Fibroblast of pulmonary artery (primary cell): ENCODE measurements at regions not wholly inside any gene's neighbourhood (a gene's known extent, or its start where the extent isn't known, plus 50 kb on each side); places are given as distances from the start of the nearest gene placed in this dataset.

Experiments used
- DNase-seq: peaks from one replicate; pipeline ENCODE4 v3.0.0-alpha.2; 2010; ENCODE audit warnings: low read depth
- H3K4me3 ChIP-seq: replicated peaks from 2 replicates; pipeline ENCODE4 v1.5.1; 2011; ENCODE audit warnings: low read depth, mild to moderate bottlenecking, control low read depth, low read length, moderate library complexity
- TF ChIP-seq, protein P1 (sequence below): IDR thresholded peaks from 2 replicates; pipeline ENCODE4 v1.5.1; 2011; ENCODE audit warnings: mild to moderate bottlenecking, control low read depth, low read length, inconsistent platforms; ENCODE audit errors: missing control alignments

DNA sequence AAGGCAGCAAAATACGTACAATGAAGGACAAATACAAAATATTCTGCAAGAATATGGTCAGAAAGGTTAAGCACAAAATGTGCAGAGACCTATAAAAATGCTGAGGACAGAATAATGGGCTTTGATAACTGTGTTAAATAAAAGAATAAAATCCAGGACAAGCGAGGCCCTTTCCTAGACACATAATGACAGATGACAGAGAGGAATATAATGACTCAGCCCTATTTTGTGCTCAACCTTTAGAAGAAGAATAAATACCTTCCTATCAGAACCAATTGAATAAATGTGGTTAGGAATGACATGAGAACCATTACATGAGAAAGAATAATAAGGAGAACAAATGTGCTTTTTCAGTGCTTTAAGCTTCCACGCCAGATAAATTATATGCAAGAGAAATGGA lies 178.0 kb downstream of the TEX13C start:
- no peak overlapping the region for H3K4me3 ChIP-seq
- no peak for DNase-seq
- TF ChIP-seq, protein P1, sequence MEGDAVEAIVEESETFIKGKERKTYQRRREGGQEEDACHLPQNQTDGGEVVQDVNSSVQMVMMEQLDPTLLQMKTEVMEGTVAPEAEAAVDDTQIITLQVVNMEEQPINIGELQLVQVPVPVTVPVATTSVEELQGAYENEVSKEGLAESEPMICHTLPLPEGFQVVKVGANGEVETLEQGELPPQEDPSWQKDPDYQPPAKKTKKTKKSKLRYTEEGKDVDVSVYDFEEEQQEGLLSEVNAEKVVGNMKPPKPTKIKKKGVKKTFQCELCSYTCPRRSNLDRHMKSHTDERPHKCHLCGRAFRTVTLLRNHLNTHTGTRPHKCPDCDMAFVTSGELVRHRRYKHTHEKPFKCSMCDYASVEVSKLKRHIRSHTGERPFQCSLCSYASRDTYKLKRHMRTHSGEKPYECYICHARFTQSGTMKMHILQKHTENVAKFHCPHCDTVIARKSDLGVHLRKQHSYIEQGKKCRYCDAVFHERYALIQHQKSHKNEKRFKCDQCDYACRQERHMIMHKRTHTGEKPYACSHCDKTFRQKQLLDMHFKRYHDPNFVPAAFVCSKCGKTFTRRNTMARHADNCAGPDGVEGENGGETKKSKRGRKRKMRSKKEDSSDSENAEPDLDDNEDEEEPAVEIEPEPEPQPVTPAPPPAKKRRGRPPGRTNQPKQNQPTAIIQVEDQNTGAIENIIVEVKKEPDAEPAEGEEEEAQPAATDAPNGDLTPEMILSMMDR: no peak

DNA sequence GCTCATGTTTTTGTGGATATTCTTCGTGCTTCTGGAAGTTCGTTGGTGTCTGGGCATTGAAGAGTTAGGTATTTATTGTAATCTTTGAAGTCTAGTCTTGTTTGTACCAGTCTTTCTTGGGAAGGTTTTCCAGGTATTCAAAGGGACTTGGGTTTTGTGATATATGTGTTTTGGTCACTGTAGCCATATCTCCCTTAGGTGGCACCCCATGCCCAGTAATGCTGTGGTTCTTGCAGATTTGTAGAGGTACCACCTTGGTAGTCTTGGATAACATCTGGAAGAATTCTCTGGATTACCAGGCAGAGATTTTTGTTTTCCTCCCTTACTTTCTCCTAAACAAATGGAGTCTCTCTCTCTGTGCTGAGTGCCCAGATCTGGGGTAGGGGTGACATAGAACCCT lies 184.1 kb downstream of the TEX13C start:
- no peak overlapping the region for H3K4me3 ChIP-seq
- TF ChIP-seq, protein P1: no peak
- DNase-seq: no peak

DNA sequence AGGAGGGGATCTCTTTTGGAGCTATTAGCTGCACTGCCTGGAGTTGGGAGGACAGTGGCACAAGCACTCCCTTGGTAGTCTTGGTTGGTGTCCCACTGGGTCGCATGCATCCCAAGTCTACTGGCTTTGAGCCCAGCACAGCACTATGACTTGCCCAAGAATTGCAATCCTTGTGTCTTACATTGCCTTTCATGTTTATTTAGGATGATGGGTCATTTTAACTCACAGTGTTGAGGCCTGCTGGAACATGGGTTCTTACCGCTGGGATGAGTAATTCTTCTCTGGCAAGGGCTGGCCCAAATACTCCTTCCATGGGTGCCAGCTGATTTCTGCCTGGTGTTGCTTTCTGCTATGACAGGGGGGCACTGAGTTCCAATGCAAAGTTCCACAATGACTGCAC lies 185.5 kb downstream of the TEX13C start:
- no peak for DNase-seq
- H3K4me3 ChIP-seq: no peak overlapping the region
- TF ChIP-seq, protein P1: no peak

DNA sequence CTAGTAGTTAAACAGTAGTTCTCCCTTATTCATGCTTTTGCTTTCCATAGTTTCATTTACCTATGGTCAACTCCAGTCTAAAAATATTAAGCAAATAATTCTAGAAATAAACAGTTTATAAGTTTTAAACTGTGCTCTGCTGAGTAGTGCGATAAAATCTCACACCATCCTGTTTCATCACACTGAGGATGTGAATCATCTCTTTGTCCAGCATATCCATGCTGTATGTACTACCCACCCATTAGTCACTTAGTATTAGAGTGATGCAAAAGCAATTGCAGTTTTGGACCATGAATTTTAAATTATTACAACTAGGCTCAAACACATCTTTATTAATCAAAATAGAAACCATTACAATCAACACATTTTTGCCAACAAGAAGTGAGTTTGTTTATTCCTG lies 187.4 kb downstream of the TEX13C start:
- TF ChIP-seq, protein P1: no peak
- H3K4me3 ChIP-seq: no peak overlapping the region
- peak; percentile 51 for DNase-seq

DNA sequence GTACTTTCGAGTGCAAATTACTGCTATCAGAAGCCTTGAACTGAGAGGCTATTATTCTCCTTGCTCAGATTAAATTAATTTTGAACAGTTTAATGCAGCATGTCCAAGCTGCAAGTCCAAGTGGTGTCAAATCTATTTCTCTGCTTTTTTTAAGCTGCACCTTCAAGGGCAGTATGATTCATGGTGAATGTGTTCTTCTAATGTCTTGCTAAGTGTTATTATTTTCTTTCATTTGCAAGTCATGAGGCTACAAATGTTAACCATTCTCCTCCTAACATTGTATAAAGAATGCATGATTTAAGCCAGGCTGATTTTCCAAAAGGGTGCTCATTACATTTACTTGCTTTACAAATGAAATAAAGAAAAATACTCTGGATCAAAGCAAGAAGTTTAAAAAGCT lies 200.4 kb downstream of the TEX13C start:
- TF ChIP-seq, protein P1: no peak
- no peak overlapping the region for H3K4me3 ChIP-seq
- DNase-seq: no peak

DNA sequence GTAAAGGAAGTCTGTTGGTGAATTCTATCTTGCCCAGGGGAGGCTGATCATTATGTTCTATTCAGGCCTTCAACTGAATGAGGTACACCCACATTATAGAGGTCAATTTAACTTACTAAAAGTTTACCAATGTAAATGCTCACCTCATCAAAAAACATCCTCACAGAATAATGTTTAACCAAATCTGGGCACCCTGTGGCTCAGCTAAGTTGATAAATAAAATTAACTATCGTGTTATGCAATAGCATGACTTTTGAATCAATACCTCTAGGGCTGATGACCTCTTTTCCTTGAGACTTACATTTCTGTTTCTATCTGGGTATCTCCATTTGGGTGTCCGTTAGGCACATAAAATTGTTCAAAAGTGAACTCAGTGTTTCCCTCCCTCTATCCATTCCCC lies 203.1 kb downstream of the TEX13C start:
- no peak for DNase-seq
- no peak overlapping the region for H3K4me3 ChIP-seq
- TF ChIP-seq, protein P1: no peak

DNA sequence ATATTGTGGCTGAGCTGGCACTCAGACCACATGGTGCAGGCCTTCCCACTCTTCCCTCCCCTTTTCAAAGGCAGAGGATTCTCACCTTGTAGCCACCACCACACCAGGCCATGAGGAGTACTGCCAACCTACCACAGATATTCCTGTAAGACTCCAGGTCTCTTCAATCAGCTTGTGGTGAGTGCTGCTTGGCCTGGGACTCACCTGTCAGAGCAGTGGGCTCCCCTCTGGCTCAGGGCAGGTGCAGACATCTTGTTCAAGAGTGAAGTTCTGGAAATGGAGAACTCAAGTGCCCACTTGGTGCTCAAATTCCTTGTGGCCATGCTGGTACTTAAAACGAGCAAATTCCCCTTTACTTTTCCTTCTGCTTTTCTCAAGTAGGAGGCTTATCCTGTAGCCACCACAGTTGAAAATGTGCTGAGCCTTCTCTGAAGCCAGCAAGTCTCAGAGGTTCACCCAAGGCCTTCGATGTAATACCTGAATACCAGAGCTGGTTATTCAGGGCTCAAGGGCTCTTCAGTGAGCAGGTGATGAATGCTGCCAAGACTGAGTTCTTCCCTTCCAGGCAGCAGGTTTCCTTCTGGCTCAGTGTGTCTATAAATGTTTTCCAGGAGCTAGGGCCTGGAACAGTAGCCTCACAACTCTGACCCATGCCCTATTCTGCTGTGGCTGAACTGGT lies 212.9 kb downstream of the TEX13C start:
- DNase-seq: no peak
- no peak overlapping the region for H3K4me3 ChIP-seq
- TF ChIP-seq, protein P1: no peak
